ENCODE measurements at regions not wholly inside any gene's neighbourhood (a gene's known extent, or its start where the extent isn't known, plus 50 kb on each side); places are given as distances from the start of the nearest gene placed in this dataset.

GRCh38 chr6:131354356-131354755, 218.7 kb upstream of the ARG1 start:
- dilution Hi-C loops (cut with HindIII; ENCODE audit: low sequenced_read_pairs, unreplicated experiment) (no loop called here), intact Hi-C loops (cut with micrococcal nuclease) (no loop called here), in situ Hi-C loops (cut with MboI; ENCODE audit: low sequenced_read_pairs) (no loop called here)
- H2AK5ac ChIP-seq (ENCODE audit: low read depth, low read length), result no peak overlapping the region
- no peak overlapping the region for H3K27ac ChIP-seq (ENCODE audit: insufficient read depth, low read length)
- no peak overlapping the region for H4K8ac ChIP-seq (ENCODE audit: low read depth in 2 of 2, low read length in 2 of 2)
- H3K27me3 ChIP-seq (ENCODE audit: control insufficient read depth, insufficient read depth, low read length), result peaks cover 10% of the 10 kb centered on the region
- H3K9me3 ChIP-seq (ENCODE audit: control insufficient read depth, insufficient read depth, low read length), result no peaks in the 10 kb centered on the region
- H3K56ac ChIP-seq (ENCODE audit: extremely low read depth, insufficient read depth, low read length), result no peak overlapping the region
- ChIA-PET CTCF (no interaction called here), POLR2A (ENCODE audit: unreplicated experiment) (interaction anchor here (0.5 kb wide), 1 partner anchor 1294 kb away, joined by 4 read pairs; no protein-coding TSS in a partner anchor)
- H3K4me2 ChIP-seq (ENCODE audit: low read depth, low read length), result no peak overlapping the region
- H4K20me1 ChIP-seq (ENCODE audit: insufficient read depth, low read length), result no peaks in the 10 kb centered on the region
- H4K5ac ChIP-seq (ENCODE audit: low read depth, low read length), result no peak overlapping the region
- DNase-seq (no peak), ATAC-seq (ENCODE audit: low read depth) (no peak)
- no peak overlapping the region for H3K14ac ChIP-seq (replicated peaks; ENCODE audit: low read depth, low read length)
- H2AK9ac ChIP-seq (replicated peaks; ENCODE audit: low read depth, low read length, poor library complexity), result no peak overlapping the region
- no peak for TF ChIP-seq RCOR1 (IDR thresholded peaks at IDR 0.05; ENCODE audit: insufficient replicate concordance, low read length)
- TF ChIP-seq ELK1 (IDR thresholded peaks at IDR 0.05; ENCODE audit: borderline replicate concordance, low read depth, low read length), result no peak
- TF ChIP-seq SMC3 (IDR thresholded peaks at IDR 0.05; ENCODE audit: low read depth, low read length), result no peak
- TF ChIP-seq CHD1 (IDR thresholded peaks at IDR 0.05; ENCODE audit: low read depth, low read length), result no peak
- TF ChIP-seq RAD21 (IDR thresholded peaks at IDR 0.05; ENCODE audit: low read length), result no peak
- TF ChIP-seq MAZ (IDR thresholded peaks at IDR 0.05; ENCODE audit: borderline replicate concordance, low read depth, low read length), result no peak
- TF ChIP-seq FOS (IDR thresholded peaks at IDR 0.05; ENCODE audit: low read depth, low read length), result no peak
- no peak for TF ChIP-seq POLR2A (IDR thresholded peaks at IDR 0.05; ENCODE audit: low read depth, low read length)
- TF ChIP-seq CTCF (conservative IDR thresholded peaks at IDR 0.05; ENCODE audit: low read depth, low read length), result no peak
- no peak for TF ChIP-seq NFE2L2 (IDR thresholded peaks at IDR 0.05; ENCODE audit: low read depth, low read length)
- TF ChIP-seq USF2 (IDR thresholded peaks at IDR 0.05; ENCODE audit: low read depth, low read length), result no peak
- TF ChIP-seq MXI1 (IDR thresholded peaks at IDR 0.05; ENCODE audit: borderline replicate concordance, low read depth, low read length), result no peak
- no peak for TF ChIP-seq RFX5 (IDR thresholded peaks at IDR 0.05; ENCODE audit: low read depth, low read length)
- TF ChIP-seq MAFK (IDR thresholded peaks at IDR 0.05; ENCODE audit: low read depth, low read length), result no peak
- TF ChIP-seq BHLHE40 (IDR thresholded peaks at IDR 0.05; ENCODE audit: low read depth, low read length), result no peak
- TF ChIP-seq CEBPB (IDR thresholded peaks at IDR 0.05; ENCODE audit: low read depth, low read length), result no peak
- no peak overlapping the region for H3K4me3 ChIP-seq (ENCODE audit: insufficient read depth, low read depth, low read length)
- H2BK15ac ChIP-seq (ENCODE audit: low read depth, low read length), result no peak overlapping the region
- H3K9ac ChIP-seq (ENCODE audit: low read depth, low read length), result no peak overlapping the region
- no peak overlapping the region for H3K23ac ChIP-seq (ENCODE audit: low read depth, low read length)
- no peak overlapping the region for H2BK5ac ChIP-seq (ENCODE audit: low read depth, low read length, poor library complexity, severe bottlenecking)
- H2BK20ac ChIP-seq (ENCODE audit: low read depth, low read length), result no peak overlapping the region
- H3K18ac ChIP-seq (ENCODE audit: low read depth, low read length), result no peak overlapping the region
- no TSS peak for BruUV-seq (replicated peaks)
- H3K4ac ChIP-seq (ENCODE audit: low read depth, low read length), result no peak overlapping the region
- H2AFZ ChIP-seq (replicated peaks; ENCODE audit: low read length, poor library complexity), result no peak overlapping the region
- no peak overlapping the region for H2BK120ac ChIP-seq (ENCODE audit: low read depth, low read length)
- no CpG with 5 or more reads among the region's 2 CpGs for WGBS, 2 experiments (ENCODE audit: extremely low coverage in 2 of 2, insufficient read length in 1 of 2)
- H3K36me3 ChIP-seq (ENCODE audit: control insufficient read depth, insufficient read depth, low read length), result no peaks in the 10 kb centered on the region
- no peak overlapping the region for H4K91ac ChIP-seq (ENCODE audit: insufficient read depth, low read depth, low read length)
- no peaks in the 10 kb centered on the region for H3K9me1 ChIP-seq (ENCODE audit: insufficient read depth, low read length)
- H3K79me1 ChIP-seq (ENCODE audit: low read depth in 1 of 2, low read length in 2 of 2), result no peaks in the 10 kb centered on the region
- no peaks in the 10 kb centered on the region for H3K4me1 ChIP-seq (ENCODE audit: control insufficient read depth, insufficient read depth, low read length)
